Skeletal muscle satellite cell (primary cell): ENCODE measurements at regions not wholly inside any gene's neighbourhood (a gene's known extent, or its start where the extent isn't known, plus 50 kb on each side); places are given as distances from the start of the nearest gene placed in this dataset.

Source experiments
- H3K27me3 ChIP-seq: 2 replicates; pipeline ENCODE4 v1.7.0; 2013; ENCODE audit warnings: low read length; ENCODE audit not compliant: control insufficient read depth, insufficient read depth
- H3K36me3 ChIP-seq: 2 replicates; pipeline ENCODE4 v1.7.0; 2013; ENCODE audit warnings: mild to moderate bottlenecking, control low read depth, low read length; ENCODE audit not compliant: insufficient read depth
- H3K4me1 ChIP-seq: 2 replicates; pipeline ENCODE4 v1.7.0; 2013; ENCODE audit warnings: low read length; ENCODE audit not compliant: control insufficient read depth, insufficient read depth
- H3K4me2 ChIP-seq: 2 replicates; pipeline ENCODE4 v1.7.0; 2013; ENCODE audit warnings: mild to moderate bottlenecking, low read length
- H3K4me3 ChIP-seq: 2 replicates; pipeline ENCODE4 v1.7.0; 2013; ENCODE audit warnings: low read length
- H3K9ac ChIP-seq: 2 replicates; pipeline ENCODE4 v1.7.0; 2013; ENCODE audit warnings: mild to moderate bottlenecking, low read depth, low read length, moderate library complexity
- H3K9me3 ChIP-seq: replicated peaks from 2 replicates; pipeline ENCODE4 v1.7.0; 2013; ENCODE audit warnings: mild to moderate bottlenecking, control low read depth, low read length

DNA sequence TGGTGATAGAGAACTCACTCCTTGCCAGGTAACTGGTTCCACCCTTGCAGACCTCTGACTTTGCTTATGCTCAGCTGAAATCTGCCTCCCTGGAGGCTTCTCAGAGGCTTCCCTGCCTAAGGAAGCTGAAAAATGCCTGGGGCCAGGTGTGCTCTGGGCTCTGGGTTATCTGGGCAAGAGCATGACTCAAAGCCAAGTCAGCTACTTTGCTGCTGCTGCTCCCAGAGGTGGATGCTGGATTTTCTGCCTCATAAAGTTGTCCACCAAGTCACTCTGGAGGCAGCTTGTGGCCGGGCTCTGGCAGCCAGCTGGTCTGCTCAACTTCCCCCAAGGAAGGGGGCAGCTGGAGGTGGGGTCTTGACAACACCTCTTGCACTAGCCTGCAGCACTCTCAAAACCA lies 132.7 kb downstream of the PJA1 start:
- Histone ChIP-seq H3K27me3 (peaks cover 16% of the 10 kb centered on the region), H3K4me2 (no peak overlapping the region), H3K4me1 (no peaks in the 10 kb centered on the region), H3K36me3 (no peaks in the 10 kb centered on the region), H3K4me3 (no peak overlapping the region), H3K9me3 (no peaks in the 10 kb centered on the region), H3K9ac (no peak overlapping the region)

DNA sequence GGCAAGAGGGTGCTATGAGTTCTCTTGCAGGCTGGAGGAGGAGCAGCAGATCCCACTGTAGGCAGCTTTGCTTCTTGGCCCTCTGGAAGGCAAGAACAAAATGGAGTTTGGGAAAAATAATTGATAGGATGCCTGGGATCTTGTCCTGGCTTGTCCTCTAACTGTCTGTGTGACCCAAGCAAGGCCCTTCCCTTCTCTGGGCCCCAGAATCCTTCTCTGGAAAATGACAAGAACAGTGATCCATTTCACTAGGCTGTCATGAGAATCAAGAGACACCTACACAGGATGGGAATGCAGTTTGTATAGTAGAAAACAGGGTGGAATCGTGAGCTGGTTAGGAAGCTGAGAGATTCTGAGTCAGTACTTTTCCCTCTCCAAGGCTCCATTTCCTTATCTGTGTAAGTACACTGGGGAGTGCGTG lies 133.3 kb downstream of the PJA1 start:
- no peak overlapping the region for H3K4me2 ChIP-seq
- no peak overlapping the region for H3K9ac ChIP-seq
- H3K27me3 ChIP-seq = peaks cover 16% of the 10 kb centered on the region
- H3K4me3 ChIP-seq = no peak overlapping the region
- H3K36me3 ChIP-seq = no peaks in the 10 kb centered on the region
- H3K9me3 ChIP-seq = no peaks in the 10 kb centered on the region
- H3K4me1 ChIP-seq = no peaks in the 10 kb centered on the region

DNA sequence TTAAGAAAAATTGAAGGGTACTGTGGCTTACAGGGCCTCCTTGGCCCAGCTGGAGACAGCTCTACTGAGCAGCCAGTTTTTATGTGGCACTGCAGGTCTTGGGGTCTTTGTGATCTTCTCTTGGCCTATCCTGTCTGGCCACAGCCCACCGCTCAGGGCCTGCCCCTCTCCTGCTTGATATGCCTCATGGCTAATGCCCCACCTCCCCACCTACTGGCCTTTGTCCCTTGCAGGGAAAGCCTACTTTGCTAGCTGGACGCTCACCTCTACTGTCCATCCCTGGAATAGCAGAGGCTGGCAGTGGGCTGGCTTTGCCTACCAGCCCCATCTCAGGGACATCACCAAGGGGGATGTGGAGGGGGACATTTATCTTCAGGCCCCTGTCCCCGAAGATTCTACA lies 134.1 kb downstream of the PJA1 start:
- Histone ChIP-seq H3K4me1 (no peaks in the 10 kb centered on the region), H3K9me3 (no peaks in the 10 kb centered on the region), H3K9ac (no peak overlapping the region), H3K4me3 (no peak overlapping the region), H3K27me3 (peaks cover 14% of the 10 kb centered on the region), H3K4me2 (no peak overlapping the region), H3K36me3 (no peaks in the 10 kb centered on the region)

DNA sequence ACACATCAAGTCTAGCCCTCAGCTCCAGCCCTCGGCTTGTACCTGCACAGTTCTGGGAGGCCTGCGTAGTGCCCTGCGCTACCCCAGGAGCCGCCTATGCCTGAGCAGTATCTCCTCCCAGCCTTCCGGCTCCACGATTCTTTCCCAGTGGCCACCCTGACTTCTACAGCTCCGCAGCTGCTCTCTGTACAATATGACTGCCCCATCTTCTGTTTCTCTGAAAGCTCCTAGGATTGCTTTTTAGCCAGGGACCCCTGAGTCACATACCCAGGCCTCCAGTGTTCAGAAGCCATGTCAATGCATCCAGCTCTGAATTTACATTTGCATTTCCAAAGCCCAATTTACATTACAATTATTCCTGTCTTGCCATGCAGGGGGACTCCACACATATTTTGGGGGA lies 135.5 kb downstream of the PJA1 start:
- Histone ChIP-seq H3K4me2 (no peak overlapping the region), H3K27me3 (peaks cover 11% of the 10 kb centered on the region), H3K9ac (no peak overlapping the region), H3K4me3 (no peak overlapping the region), H3K36me3 (no peaks in the 10 kb centered on the region), H3K9me3 (no peaks in the 10 kb centered on the region), H3K4me1 (no peaks in the 10 kb centered on the region)

DNA sequence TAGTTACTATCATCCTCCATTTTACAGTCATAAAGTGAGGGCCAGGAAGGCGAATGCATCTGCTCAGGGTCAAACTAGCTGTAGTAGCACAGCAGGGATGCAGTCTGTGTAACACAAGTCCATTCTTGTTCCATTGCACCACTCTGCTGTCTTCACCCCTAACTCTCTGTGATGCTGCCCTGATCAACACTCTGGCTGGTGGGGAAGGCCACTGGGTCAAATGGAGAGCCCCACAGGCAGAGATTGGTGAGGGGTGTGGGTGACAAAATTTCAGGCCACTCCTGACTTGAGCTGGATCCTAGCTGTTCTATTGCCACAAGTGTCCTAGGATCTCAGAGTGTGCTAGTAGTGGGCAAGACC lies 136.5 kb downstream of the PJA1 start:
- Histone ChIP-seq H3K4me2 (no peak overlapping the region), H3K27me3 (peaks cover 11% of the 10 kb centered on the region)

DNA sequence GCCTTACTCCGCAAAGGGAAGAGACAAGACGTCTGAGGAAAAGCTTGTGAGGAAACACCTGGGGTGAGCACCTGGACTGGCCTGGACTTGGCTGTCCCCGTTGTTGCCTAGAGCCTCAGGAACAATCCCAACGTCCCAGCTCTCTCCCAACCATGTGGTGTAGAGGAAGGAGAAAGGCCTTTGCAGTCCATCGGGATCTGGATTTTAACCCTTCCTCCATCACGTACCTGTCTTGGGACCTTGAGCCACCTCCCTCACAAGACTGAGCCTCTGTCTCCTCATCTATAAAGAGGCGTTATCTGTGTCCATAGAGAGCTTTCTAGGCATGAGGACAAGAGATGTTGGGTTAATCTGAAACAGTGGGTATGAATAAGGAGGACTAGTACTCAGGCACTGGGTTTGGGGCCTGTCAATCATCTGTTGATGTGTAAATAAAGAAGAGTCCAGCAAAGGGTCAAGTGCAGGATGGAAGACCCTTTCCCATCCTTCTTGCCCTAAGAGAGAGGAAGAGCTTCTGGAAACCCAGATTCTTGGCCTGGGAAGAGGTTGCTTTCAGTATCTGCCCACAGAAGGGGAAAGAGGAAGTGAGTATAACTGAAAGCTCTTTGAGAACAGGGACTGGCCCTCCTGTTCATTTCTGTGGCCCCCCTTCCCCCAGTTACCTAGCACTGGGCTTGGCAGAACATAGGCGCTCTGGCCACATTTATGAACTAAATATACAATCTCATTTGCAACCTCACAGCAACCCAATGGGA lies 137.1 kb downstream of the PJA1 start:
- no peak overlapping the region for H3K4me2 ChIP-seq
- H3K9me3 ChIP-seq = no peaks in the 10 kb centered on the region
- H3K4me1 ChIP-seq = no peaks in the 10 kb centered on the region
- no peak overlapping the region for H3K4me3 ChIP-seq
- H3K36me3 ChIP-seq = no peaks in the 10 kb centered on the region
- H3K9ac ChIP-seq = no peak overlapping the region
- H3K27me3 ChIP-seq = peaks cover 9% of the 10 kb centered on the region

More for the DNA sequence above, 136.5 kb downstream of the PJA1 start:
- H3K9me3 ChIP-seq = no peaks in the 10 kb centered on the region
- no peaks in the 10 kb centered on the region for H3K36me3 ChIP-seq
- no peak overlapping the region for H3K4me3 ChIP-seq
- no peak overlapping the region for H3K9ac ChIP-seq
- H3K4me1 ChIP-seq = no peaks in the 10 kb centered on the region

DNA sequence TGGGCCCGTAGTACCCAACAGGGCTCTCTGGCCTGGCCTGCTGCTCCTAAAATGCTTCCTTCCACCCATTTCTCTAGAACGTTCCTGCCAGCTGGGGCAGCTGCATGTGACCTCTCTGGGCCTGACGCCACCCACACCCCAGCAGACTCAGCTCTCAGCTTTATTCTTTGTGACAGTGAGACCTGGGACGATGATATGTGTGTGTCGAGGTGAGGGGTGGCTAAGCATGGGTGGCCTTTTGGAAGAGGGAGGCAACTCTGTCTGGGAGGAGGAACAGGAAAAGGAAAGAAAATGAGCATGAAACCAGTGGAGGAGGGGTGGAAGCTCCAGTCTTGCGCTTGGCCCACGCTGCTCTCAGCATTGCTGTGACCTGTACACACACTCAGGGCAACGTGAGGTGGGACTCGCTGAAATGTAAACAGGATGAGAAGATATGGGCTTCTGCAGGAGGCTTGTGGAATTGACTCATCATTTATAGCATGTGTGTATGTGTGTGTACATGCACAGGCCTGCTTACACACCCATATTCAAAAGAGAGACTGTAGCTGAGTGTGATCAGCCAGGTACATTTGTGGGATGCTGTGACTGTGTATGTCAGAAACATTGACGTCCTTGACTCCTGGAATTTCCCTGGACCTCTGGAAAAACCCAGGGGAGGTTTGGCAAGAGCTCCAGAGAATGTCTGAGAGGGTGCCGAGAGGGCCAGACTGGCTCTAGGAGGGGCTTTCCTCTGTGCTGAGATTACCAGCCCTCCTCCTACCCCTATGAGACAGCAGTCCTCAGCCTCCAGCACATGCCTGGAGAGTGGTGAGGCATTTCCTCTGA lies 137.9 kb downstream of the PJA1 start:
- Histone ChIP-seq H3K9ac (no peak overlapping the region), H3K36me3 (no peaks in the 10 kb centered on the region), H3K27me3 (peaks cover 7% of the 10 kb centered on the region), H3K4me2 (no peak overlapping the region), H3K9me3 (no peaks in the 10 kb centered on the region), H3K4me3 (no peak overlapping the region), H3K4me1 (no peaks in the 10 kb centered on the region)

DNA sequence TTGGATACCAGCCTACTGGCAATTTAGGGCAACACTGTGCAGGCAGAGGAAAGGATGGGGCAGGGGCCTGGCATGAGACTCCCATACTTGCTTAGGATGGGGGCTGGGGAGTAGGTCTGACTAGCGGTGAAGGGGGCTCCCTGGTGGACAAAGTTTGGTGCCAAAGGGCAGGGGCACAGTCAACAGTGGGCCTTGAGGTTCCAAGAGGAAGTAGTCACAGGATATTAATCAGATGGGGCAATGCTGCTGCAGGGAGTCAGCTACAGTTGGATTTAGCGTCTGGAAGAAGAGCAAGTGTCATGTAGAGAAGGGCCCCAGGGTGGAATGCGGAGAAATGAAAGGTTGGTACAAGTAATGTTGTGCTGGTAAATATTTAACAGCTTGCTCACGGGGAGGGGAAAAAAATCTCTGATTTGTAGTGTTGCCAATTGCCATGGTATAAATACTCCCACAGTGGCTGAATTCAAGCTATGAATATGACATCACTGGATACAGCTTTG lies 139.4 kb downstream of the PJA1 start:
- Histone ChIP-seq H3K9me3 (no peaks in the 10 kb centered on the region), H3K36me3 (no peaks in the 10 kb centered on the region), H3K4me2 (no peak overlapping the region), H3K27me3 (peaks cover 5% of the 10 kb centered on the region), H3K4me1 (no peaks in the 10 kb centered on the region), H3K4me3 (no peak overlapping the region), H3K9ac (no peak overlapping the region)

DNA sequence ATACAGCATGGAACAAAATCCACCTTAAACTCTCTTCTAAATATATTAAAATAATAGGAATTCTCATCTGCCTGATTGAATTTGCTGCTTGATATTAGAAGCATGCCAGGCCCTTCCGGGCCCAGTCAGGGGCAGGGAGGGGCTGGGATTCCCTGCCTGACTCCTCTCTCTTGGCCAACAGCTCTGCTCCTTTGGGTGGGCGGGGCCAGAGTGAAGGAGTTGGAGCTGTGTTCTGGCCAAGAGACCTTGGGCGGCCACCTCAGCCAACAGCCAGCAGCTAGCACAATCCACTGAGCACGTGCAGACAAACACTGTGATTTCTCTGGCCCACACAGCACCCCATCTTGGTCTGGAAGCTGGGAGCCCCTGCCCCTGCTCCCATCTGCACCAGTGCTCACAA lies 140.3 kb downstream of the PJA1 start:
- no peaks in the 10 kb centered on the region for H3K36me3 ChIP-seq
- H3K27me3 ChIP-seq = peaks cover 11% of the 10 kb centered on the region
- no peak overlapping the region for H3K4me3 ChIP-seq
- H3K9me3 ChIP-seq = no peaks in the 10 kb centered on the region
- H3K4me1 ChIP-seq = no peaks in the 10 kb centered on the region
- H3K4me2 ChIP-seq = no peak overlapping the region
- H3K9ac ChIP-seq = no peak overlapping the region

DNA sequence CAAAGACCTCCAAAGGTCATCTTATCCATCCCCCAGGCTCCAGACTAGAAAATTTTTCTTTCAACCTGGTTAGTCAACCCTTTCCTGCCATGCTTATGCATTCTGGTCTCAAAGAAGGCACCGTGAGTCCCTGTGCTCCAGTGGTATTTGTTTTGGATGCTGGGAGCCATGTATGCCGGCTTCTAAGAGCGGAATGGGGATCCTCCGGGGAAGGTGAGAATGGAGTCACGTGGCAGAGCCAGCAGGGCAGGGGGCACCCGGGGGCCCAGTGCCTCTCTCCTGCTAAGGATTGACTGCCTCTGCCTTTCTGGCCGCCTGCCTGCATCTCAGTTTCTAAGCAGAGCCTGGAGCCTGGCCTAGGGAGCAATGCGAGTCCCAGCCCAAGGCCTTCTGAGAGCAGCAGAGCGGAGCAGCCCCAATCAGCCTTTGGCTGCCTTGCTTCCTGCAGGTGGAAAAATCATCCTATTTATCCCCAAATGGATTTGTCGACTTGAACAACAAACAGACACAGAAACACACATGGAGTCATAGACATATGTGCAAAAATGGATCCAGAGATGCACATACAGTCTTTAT lies 141.0 kb downstream of the PJA1 start:
- Histone ChIP-seq H3K27me3 (peaks cover 9% of the 10 kb centered on the region), H3K4me2 (no peak overlapping the region), H3K4me3 (no peak overlapping the region), H3K36me3 (no peaks in the 10 kb centered on the region), H3K9me3 (no peaks in the 10 kb centered on the region), H3K4me1 (no peaks in the 10 kb centered on the region), H3K9ac (no peak overlapping the region)

DNA sequence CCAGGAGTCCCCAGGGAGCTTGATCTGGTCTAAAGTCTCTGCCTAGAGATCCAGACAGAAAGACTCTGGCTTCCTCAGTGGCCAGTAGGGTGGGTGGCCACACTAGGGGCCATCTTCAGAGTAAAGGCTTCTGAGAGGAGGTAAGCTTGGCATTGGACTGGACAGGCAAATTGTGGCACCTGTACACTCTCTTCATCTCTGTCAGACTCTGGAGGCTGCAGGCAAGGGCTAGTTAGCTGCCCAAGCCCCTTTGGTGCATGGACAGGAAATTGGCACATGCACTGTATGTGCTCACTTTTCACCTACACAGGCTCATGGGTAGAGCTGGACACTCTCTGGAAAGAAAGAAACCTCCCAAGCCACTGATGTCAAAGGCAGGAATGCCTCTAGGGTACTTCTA lies 142.8 kb downstream of the PJA1 start:
- H3K27me3 ChIP-seq = peaks cover 7% of the 10 kb centered on the region
- no peak overlapping the region for H3K4me3 ChIP-seq
- H3K9me3 ChIP-seq = no peaks in the 10 kb centered on the region
- H3K4me2 ChIP-seq = no peak overlapping the region
- H3K36me3 ChIP-seq = no peaks in the 10 kb centered on the region
- no peak overlapping the region for H3K9ac ChIP-seq
- H3K4me1 ChIP-seq = no peaks in the 10 kb centered on the region
